MG63 (cell line): ENCODE measurements at regions not wholly inside any gene's neighbourhood (a gene's known extent, or its start where the extent isn't known, plus 50 kb on each side); places are given as distances from the start of the nearest gene placed in this dataset.

Experiments
- DNase-seq: peaks from one replicate; pipeline ENCODE4 v3.0.0-alpha.2; 2020
- H3K27me3 ChIP-seq: fragments of 250-450 bp; sonication (Bioruptor Pico); 2 replicates; pipeline ENCODE4 v1.5.1; 2020; ENCODE audit warnings: mild to moderate bottlenecking, moderate library complexity
- H3K36me3 ChIP-seq: fragments of 250-450 bp; sonication (Bioruptor Pico); 2 replicates; pipeline ENCODE4 v1.5.1; 2020; ENCODE audit warnings: mild to moderate bottlenecking, moderate library complexity
- H3K4me3 ChIP-seq: fragments of 250-450 bp; sonication (Bioruptor Pico); 2 replicates; pipeline ENCODE4 v1.5.1; 2020; ENCODE audit warnings: mild to moderate bottlenecking, moderate library complexity
- H3K9me3 ChIP-seq: fragments of 250-450 bp; sonication (Bioruptor Pico); 2 replicates; pipeline ENCODE4 v1.5.1; 2020; ENCODE audit warnings: mild to moderate bottlenecking, moderate library complexity

DNA sequence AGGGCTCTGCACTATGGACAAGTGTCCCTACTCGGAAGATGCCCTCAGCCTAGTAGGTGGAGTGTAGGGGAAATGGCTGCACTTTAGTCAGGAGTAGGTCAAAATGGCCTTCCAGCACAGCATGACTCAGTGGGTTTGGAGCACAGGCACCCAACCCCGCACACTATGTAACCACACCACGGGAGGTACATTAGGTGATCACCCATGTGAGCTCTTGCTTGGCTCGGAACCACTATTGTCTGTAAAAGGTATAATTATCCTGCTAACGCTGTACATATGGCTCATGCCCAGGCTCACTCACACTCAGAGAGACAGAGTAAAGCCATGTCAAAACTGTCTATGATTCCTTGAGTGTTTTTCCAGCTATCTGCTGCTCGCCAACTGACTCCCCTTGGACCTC lies 156.9 kb upstream of the DACH1 start:
- DNase-seq, result no peak
- Histone ChIP-seq H3K36me3 (no peaks in the 10 kb centered on the region), H3K4me3 (no peak overlapping the region), H3K27me3 (no peaks in the 10 kb centered on the region), H3K9me3 (no peaks in the 10 kb centered on the region)

DNA sequence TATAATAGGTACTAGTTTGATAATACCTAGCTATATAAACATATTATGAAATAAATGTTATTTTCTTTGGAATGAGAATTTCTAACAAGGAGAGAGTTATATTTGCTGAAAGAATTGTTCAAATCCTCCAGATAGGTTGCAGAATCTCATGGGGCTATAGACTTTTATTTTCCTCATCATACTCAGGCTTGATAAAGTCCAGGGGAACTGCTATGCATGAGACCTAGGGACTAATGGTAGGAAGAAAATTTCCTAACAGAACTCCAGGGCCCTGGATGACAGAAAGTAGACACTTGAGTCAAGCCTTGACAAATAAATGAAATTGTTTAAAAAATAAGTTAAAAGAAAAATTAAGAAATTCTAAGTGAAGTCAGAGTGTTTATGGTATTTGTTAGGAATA lies 138.5 kb upstream of the DACH1 start:
- no peaks in the 10 kb centered on the region for H3K9me3 ChIP-seq
- H3K36me3 ChIP-seq, result no peaks in the 10 kb centered on the region
- DNase-seq, result no peak
- no peak overlapping the region for H3K4me3 ChIP-seq
- H3K27me3 ChIP-seq, result no peaks in the 10 kb centered on the region

GRCh38 chr13:72004784-72005374 lies 137.9 kb upstream of the DACH1 start:
- Histone ChIP-seq H3K4me3 (no peak overlapping the region), H3K9me3 (no peaks in the 10 kb centered on the region), H3K36me3 (no peaks in the 10 kb centered on the region), H3K27me3 (no peaks in the 10 kb centered on the region)
- DNase-seq, result no peak

- no peaks in the 10 kb centered on the region for H3K27me3 ChIP-seq
- no peaks in the 10 kb centered on the region for H3K36me3 ChIP-seq
- DNase-seq, result no peak
- no peak overlapping the region for H3K4me3 ChIP-seq
- H3K9me3 ChIP-seq, result no peaks in the 10 kb centered on the region
Observed at GRCh38 chr13:72004246-72004645, 137.2 kb upstream of the DACH1 start.

- no peaks in the 10 kb centered on the region for H3K27me3 ChIP-seq
- DNase-seq, result no peak
- H3K9me3 ChIP-seq, result no peaks in the 10 kb centered on the region
- H3K36me3 ChIP-seq, result no peaks in the 10 kb centered on the region
- no peak overlapping the region for H3K4me3 ChIP-seq
Observed at GRCh38 chr13:71998223-71998622, 131.2 kb upstream of the DACH1 start.

- H3K36me3 ChIP-seq, result no peaks in the 10 kb centered on the region
- H3K9me3 ChIP-seq, result no peaks in the 10 kb centered on the region
- H3K27me3 ChIP-seq, result no peaks in the 10 kb centered on the region
- DNase-seq, result no peak
- no peak overlapping the region for H3K4me3 ChIP-seq
Observed at GRCh38 chr13:71979616-71980015, 112.6 kb upstream of the DACH1 start.

GRCh38 chr13:71977028-71977427 lies 110.0 kb upstream of the DACH1 start:
- Histone ChIP-seq H3K4me3 (no peak overlapping the region), H3K9me3 (no peaks in the 10 kb centered on the region), H3K36me3 (no peaks in the 10 kb centered on the region), H3K27me3 (no peaks in the 10 kb centered on the region)
- no peak for DNase-seq

DNA sequence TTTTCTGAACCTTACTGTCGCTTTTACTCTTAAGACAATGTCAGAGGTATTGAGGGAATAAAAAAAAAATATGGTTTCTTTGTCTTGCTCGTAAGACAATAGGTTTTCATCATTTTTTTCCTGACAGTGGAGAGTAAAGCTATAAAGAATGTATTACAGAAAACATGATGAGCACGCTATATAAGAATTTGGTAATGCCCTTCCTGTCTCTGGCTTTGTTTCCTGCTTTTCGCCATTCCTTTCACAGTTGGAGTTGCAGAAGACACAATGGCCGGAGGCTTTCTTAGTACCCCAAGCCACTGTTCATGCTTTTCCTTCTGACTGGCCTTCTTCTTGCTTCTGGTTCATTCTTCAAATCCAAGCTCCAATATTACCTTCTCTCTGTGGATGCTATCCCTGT lies 101.0 kb upstream of the DACH1 start:
- H3K4me3 ChIP-seq, result no peak overlapping the region
- H3K27me3 ChIP-seq, result no peaks in the 10 kb centered on the region
- H3K36me3 ChIP-seq, result no peaks in the 10 kb centered on the region
- no peak for DNase-seq
- no peaks in the 10 kb centered on the region for H3K9me3 ChIP-seq

- H3K9me3 ChIP-seq, result no peaks in the 10 kb centered on the region
- H3K4me3 ChIP-seq, result no peak overlapping the region
- no peaks in the 10 kb centered on the region for H3K27me3 ChIP-seq
- no peak for DNase-seq
- no peaks in the 10 kb centered on the region for H3K36me3 ChIP-seq
Observed at GRCh38 chr13:71964491-71965100, 97.6 kb upstream of the DACH1 start.

GRCh38 chr13:71962735-71963134 lies 95.7 kb upstream of the DACH1 start:
- Histone ChIP-seq H3K4me3 (no peak overlapping the region), H3K36me3 (no peaks in the 10 kb centered on the region), H3K27me3 (no peaks in the 10 kb centered on the region), H3K9me3 (no peaks in the 10 kb centered on the region)
- DNase-seq, result no peak

DNA sequence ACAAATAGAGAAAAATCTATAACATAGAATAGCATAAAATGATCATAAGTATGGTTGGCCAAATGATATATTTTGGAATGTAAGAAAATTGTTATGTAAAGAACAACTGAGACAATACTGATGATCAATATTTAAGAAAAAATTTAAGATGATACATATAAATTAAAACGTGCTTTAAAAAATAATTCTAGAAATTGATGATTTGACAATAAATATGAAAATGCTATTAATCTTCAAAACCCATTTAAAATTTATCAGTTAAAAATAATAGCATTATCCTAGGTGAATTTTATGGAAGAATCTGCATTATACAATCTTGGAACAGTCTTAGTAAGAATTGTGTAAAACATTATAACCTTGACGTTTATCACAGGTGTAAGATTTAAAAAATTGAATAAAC lies 95.1 kb upstream of the DACH1 start:
- no peak overlapping the region for H3K4me3 ChIP-seq
- no peaks in the 10 kb centered on the region for H3K36me3 ChIP-seq

DNA sequence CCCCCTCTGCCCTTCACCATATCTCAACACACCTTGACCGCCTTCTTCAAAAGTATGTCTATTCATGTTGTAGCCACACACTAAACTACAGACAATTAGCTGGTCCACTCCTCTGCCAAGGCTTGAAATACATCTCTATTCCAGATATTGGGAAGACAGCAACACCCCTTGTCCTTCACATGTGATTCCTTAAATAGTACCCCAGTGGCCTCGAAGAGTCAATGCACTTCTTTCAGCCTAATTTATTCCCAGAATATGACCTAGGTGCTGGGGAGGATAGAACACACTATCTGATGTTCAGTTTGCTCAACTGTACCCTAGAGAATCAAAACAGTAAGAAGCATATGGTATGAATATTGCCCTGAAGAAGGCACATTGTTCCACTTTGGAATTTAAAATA lies 82.4 kb upstream of the DACH1 start:
- DNase-seq, result no peak
- Histone ChIP-seq H3K9me3 (no peaks in the 10 kb centered on the region), H3K4me3 (no peak overlapping the region), H3K27me3 (no peaks in the 10 kb centered on the region), H3K36me3 (no peaks in the 10 kb centered on the region)

More for the DNA sequence above, 95.1 kb upstream of the DACH1 start:
- no peaks in the 10 kb centered on the region for H3K27me3 ChIP-seq
- no peaks in the 10 kb centered on the region for H3K9me3 ChIP-seq
- no peak for DNase-seq

- Histone ChIP-seq H3K4me3 (no peak overlapping the region), H3K36me3 (no peaks in the 10 kb centered on the region), H3K27me3 (no peaks in the 10 kb centered on the region), H3K9me3 (no peaks in the 10 kb centered on the region)
- no peak for DNase-seq
Observed at GRCh38 chr13:71939186-71939585, 72.2 kb upstream of the DACH1 start.

GRCh38 chr13:71935166-71935840 lies 68.3 kb upstream of the DACH1 start:
- no peak for DNase-seq
- no peaks in the 10 kb centered on the region for H3K36me3 ChIP-seq
- H3K9me3 ChIP-seq, result no peaks in the 10 kb centered on the region
- H3K4me3 ChIP-seq, result no peak overlapping the region
- no peaks in the 10 kb centered on the region for H3K27me3 ChIP-seq

DNA sequence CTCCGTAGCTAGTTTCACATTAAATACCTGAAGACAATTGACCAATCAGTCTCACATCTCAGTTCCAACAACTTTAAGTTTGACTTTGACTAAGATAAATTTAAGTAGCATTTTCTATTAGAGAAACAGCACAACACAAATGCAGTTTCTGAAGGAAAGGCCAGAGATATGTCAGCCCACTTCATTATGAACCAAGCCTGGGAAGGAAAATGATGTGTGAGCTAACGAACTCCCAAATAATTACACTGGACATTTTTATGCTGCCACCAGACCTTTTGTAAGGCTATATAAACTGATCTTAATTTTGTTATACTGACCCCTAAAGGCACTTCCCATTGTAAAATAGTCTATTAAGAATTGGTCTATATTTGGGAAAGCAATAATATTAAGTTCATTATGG lies 57.9 kb upstream of the DACH1 start:
- no peak for DNase-seq
- no peak overlapping the region for H3K4me3 ChIP-seq
- H3K9me3 ChIP-seq, result no peaks in the 10 kb centered on the region
- no peaks in the 10 kb centered on the region for H3K27me3 ChIP-seq
- H3K36me3 ChIP-seq, result no peaks in the 10 kb centered on the region

DNA sequence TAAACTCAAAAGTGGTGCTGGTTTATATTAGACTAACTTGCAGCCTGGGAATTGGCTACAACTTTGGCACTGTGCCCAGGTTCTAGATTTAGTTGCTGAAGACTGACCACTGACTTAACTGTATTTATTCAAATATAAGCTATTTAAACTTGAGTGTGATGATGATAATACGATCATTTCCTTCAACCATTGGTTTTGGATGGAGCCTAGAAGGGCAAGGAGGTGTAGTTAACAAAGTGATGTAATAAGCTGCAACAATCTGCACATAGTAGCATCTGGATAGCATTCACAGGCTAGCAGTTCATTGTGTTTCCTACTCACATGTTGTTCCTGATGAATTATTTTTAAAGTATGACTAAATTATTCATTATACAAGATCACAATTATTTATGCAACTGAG lies 55.2 kb upstream of the DACH1 start:
- Histone ChIP-seq H3K27me3 (no peaks in the 10 kb centered on the region), H3K9me3 (no peaks in the 10 kb centered on the region), H3K4me3 (no peak overlapping the region), H3K36me3 (no peaks in the 10 kb centered on the region)
- no peak for DNase-seq
